Jurkat, Clone E6-1 (cell line): ENCODE measurements at regions not wholly inside any gene's neighbourhood (a gene's known extent, or its start where the extent isn't known, plus 50 kb on each side); places are given as distances from the start of the nearest gene placed in this dataset.

Source experiments
- DNase-seq: peaks from one replicate; pipeline ENCODE4 v3.0.0-alpha.2; 2011; ENCODE audit warnings: low read depth, low spot score
- H3K4me3 ChIP-seq: 2 replicates; pipeline ENCODE4 v1.5.1; 2011; ENCODE audit warnings: mild to moderate bottlenecking, low read length, control low read depth, moderate library complexity

- no peak overlapping the region for H3K4me3 ChIP-seq
- no peak for DNase-seq
Observed at GRCh38 chr16:85488414-85488813, 124.7 kb upstream of the GSE1 start.

GRCh38 chr16:85490407-85491057 lies 122.6 kb upstream of the GSE1 start:
- no peak for DNase-seq
- H3K4me3 ChIP-seq = no peak overlapping the region

DNA sequence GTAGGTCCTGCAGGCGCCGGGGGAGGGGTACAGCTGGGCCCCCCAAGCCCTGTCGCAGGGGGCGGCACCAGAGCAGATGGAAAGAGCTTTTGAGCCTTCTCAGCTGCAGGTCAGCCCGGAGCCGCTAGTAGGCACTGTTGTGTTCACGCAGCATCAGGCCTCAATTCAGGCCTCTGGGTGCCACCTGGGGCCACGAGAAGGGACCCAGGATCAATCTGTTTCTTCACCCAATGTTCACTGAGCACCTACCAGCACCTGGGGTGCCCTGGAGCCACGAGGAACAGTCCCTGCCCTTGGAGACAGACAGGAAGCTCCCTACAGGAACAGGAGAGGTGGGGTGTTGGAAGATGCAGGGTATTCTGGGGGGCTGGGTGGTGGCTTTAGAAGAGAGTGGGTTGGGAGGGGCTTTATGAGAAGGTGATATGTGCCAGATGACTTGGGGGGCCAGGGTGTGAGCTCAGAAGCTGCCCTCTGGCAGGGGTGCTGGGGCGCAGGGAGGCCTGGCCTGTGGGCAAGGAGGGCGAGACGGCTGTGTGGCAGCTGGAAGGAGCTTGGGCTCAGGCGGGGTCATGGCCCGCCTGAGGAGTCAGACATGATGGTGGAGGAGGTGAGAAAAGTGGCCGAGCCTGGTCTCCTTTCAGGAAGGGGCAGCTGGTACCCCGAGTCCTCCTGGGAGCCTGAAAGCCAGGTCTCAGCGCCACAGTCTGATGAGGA lies 121.9 kb upstream of the GSE1 start:
- DNase-seq = peak; percentile 53
- H3K4me3 ChIP-seq = no peak overlapping the region

GRCh38 chr16:85491798-85492294 lies 121.3 kb upstream of the GSE1 start:
- H3K4me3 ChIP-seq = no peak overlapping the region

GRCh38 chr16:85492295-85492864 lies 120.7 kb upstream of the GSE1 start:
- no peak for DNase-seq
- no peak overlapping the region for H3K4me3 ChIP-seq

More at GRCh38 chr16:85491798-85492294, 121.3 kb upstream of the GSE1 start:
- peak; percentile 25 for DNase-seq

DNA sequence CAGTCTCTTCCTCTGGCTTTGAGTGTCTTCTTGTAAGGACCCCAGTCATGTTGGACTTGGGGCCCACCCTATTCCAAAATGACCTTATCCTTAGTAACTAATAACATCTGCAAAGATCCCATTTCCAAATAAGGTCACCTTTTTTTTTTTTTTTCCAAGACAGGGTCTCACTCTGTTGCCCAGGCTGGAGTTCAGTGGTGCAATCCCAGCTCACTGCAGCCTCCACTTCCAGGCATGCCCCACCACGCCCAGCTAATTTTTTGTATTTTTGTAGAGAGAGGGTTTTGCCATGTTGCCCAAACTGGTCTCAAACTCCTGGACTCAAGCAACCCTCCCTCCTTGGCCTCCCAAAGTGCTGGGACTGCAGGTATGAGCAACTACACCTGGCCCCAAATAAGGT lies 118.8 kb upstream of the GSE1 start:
- no peak for DNase-seq
- H3K4me3 ChIP-seq = no peak overlapping the region

DNA sequence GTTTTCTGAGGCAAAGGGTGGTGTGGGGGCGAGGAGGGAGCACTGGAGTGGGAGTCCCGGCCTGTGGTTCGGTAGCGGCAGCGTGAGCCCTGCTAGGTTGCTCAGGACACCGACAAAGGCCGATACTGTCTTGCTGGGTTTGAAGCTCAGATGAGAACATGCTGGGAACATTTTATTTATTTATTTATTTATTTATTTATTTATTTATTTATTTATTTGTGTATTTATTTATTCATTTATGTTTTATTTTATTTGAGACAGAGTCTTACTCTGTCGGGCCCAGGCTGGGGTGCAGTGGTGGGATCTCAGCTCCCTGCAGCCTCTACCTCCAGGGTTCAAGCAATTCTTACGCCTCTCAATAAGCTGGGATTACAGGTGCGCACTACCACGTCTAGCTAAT lies 117.9 kb upstream of the GSE1 start:
- H3K4me3 ChIP-seq = no peak overlapping the region
- no peak for DNase-seq

DNA sequence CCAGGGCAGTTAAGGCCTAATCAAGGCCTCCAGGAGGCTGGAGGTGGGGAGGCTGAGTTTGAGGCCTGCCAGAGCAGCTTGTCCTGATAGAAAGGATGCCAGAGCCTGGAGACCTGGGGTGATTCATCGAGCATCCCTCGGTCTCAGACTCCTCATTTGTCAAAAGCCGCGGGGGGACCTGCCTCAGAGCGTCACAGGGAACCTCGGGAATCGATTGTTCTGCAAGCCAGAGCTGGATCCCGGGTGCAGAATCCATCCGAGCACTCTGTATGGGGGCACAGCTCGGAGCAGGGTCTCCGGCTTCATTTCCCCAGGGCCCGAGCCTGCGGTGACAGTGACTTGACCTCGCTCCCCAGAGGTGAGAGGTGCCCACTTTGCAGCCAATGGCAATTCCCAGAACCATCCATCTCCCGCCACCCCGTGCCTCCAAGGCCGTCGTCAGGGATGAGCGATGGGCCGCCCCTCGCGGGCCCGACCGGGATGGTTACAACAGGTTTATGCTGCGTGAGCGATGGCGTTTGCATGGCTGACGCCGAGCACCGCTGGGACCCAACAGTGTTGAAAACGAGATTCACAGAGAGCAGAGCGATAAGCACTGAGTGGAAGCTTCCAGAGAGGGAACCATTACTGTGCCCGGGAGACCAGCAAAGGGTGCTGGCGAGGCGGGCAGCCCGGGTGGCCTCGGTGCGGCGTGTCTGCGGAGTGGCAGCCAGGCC lies 117.1 kb upstream of the GSE1 start:
- no peak overlapping the region for H3K4me3 ChIP-seq
- no peak for DNase-seq

DNA sequence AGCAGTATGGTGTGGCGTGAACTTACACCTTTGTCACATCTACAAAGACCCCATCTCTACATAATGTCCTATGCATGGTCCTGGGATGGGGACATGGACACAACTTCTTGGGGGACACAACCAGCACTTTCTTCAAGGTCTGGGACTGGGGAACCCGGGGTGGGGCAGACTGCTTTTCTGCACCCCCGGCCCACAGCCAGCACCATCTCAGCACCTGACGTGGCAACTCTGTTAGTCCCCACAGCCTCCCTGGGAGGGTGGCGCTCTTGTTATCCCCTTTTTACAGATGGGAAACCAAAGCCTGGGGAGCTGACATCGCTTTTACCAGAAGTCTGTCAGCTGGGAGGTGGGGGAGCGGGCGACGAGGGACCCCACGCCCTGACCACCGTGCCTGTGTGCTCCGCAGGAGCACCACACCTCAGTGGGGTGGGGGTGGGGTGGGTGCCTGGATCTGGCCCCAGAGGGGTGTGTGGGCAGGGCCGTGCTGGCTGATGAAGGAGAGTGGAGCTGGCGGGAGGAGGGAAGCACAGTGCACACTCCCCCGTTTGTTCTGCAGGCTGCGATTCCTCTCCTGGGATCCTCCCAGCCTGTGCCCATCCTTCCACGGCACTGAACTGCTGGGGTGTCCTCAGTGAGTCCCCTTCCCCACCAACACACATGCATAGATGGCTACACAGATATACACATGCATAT lies 115.4 kb upstream of the GSE1 start:
- no peak for DNase-seq
- H3K4me3 ChIP-seq = no peak overlapping the region

DNA sequence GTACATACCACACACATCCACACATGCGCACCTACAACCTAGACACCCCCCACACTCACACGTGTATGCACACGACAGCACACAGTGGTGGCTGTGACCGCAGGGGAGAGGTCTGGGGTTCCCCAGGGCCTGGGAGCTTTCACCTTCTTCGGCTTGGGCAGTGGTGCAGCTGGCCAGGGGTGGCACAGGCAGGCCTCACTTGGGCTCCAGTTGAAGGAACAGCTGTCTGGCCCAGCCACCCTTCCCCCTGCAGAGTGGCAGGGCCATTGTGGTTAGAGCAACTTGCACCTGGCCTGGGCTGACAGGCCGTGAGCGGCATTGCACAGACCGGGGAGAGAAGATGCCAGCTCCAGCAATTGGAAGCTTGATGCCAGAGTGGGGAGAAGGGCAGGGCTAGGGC lies 114.5 kb upstream of the GSE1 start:
- DNase-seq = peak; percentile 75
- no peak overlapping the region for H3K4me3 ChIP-seq

DNA sequence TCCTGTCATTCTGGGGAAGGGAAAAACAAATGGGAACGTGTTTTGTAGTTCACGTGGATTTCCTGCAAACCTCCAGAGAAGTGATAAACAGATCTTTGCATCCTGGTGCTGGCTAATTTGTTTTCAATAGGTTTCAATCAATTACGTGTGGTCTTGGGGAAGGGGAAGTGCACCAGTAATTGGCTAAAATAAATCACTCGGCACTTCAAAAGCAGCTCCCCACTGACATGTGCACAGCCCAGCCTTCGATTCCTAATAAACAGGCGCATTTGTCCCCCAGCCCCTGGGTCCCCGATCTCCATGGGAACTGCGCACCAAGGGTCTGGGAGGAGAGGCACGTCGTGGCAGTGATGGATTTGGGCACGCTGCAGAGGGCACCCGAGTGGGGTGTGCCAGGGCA lies 112.9 kb upstream of the GSE1 start:
- no peak for DNase-seq
- no peak overlapping the region for H3K4me3 ChIP-seq

- no peak overlapping the region for H3K4me3 ChIP-seq
- no peak for DNase-seq
Observed at GRCh38 chr16:85501900-85502299, 111.2 kb upstream of the GSE1 start.

DNA sequence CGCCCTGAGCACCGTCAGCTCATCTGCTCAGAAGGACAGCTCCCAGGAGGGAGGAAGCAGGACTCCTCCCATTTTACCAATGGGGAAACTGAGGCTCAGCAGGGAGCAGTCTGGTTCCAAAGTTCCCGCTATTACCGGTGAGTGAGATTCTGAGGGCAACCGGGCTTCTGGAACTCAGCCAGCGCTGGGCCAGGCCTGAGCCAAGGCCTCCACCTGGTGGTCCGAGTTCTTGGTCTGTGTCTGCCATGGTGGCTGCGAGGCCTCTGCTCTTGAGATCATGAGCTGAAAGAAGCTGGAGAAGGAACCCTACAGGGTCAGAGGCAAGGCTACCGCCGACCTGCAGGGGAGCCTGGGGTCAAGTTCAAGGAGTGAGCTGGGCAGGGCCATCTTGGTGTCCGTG lies 110.8 kb upstream of the GSE1 start:
- DNase-seq = no peak
- H3K4me3 ChIP-seq = no peak overlapping the region

- no peak overlapping the region for H3K4me3 ChIP-seq
- no peak for DNase-seq
Observed at GRCh38 chr16:85503679-85504231, 109.4 kb upstream of the GSE1 start.

GRCh38 chr16:85504242-85504641 lies 108.9 kb upstream of the GSE1 start:
- no peak for DNase-seq

DNA sequence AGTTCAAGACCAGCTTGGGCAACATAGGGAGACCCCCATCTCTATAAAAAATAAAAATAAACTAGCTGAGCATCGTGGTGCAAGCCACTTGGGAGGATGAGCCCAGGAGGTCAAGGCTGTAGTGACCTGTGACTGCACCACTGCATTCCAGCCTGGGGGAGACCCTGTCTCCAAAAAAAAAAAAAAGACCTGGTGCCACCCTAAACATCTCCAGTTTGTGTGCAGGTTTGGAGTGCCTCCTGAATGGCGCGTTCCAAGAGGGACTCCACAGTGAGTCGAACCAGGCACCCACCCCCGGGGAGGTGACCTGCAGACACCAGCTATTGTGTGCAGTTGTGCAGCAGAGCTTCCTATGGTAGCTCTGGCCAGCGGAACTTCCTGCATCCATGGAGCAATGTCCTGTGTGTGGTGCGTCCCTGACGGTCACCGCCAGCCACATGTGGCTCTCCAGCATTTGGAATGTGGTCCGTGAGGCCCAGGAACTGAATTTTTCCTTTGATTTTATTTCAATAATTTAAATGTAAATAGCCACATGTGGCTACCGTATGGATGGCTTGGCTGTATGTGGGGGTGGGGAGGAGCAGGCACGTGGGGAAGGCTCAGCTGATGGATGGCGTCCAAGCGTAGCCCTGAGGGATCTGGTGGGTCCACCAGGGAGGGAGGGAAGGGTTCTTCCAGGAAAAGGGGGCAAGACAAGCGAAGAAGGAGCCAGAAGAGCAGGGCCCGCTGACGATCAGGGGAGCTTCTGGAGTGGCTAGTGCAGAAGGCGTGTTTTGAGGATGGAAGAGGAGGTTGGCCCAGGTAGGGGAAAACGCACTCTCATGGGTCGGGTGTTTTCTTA lies 107.1 kb upstream of the GSE1 start:
- no peak for DNase-seq
- H3K4me3 ChIP-seq = no peak overlapping the region

More at GRCh38 chr16:85504242-85504641, 108.9 kb upstream of the GSE1 start:
- H3K4me3 ChIP-seq = no peak overlapping the region

GRCh38 chr16:85506635-85506911 lies 106.5 kb upstream of the GSE1 start:
- no peak overlapping the region for H3K4me3 ChIP-seq
- no peak for DNase-seq

GRCh38 chr16:85507342-85507741 lies 105.8 kb upstream of the GSE1 start:
- H3K4me3 ChIP-seq = no peak overlapping the region
- no peak for DNase-seq
